Activated B cell treated with CpG ODN at 0.5 μM for 24 hours (primary cell): ENCODE measurements at regions not wholly inside any gene's neighbourhood (a gene's known extent, or its start where the extent isn't known, plus 50 kb on each side); places are given as distances from the start of the nearest gene placed in this dataset.

ENCODE experiments used
- ATAC-seq: fragments of 200-7000 bp; cut with Tn5 transposase; one replicate; pipeline ENCODE4 v1.10.0; 2021; ENCODE audit warnings: low read depth, mild to moderate bottlenecking, moderate library complexity
- CTCF ChIA-PET: fragments of 350-600 bp; sonication (Branson Sonifier 250); formaldehyde crosslinking; loops from one replicate; lab custom pipeline; 2021; ENCODE audit warnings: antibody characterized with exemption; lab: Charles Lee
- POLR2A ChIA-PET: fragments of 350-600 bp; sonication (Branson Sonifier 250); formaldehyde crosslinking; loops from one replicate; lab custom pipeline; 2021; ENCODE audit warnings: antibody characterized with exemption; lab: Charles Lee
- DNase-seq: peaks from one replicate; pipeline ENCODE4 v3.0.0; 2022
- H3K27ac Mint-ChIP-seq: one replicate; pipeline ENCODE4 v1.8.0; 2020; ENCODE audit warnings: mixed read lengths
- H3K27me3 Mint-ChIP-seq: one replicate; pipeline ENCODE4 v1.8.0; 2021; ENCODE audit warnings: mixed read lengths
- H3K36me3 Mint-ChIP-seq: one replicate; pipeline ENCODE4 v1.8.0; 2021; ENCODE audit warnings: low read depth, mixed read lengths
- H3K4me1 Mint-ChIP-seq: one replicate; pipeline ENCODE4 v1.8.0; 2021; ENCODE audit warnings: mixed read lengths
- H3K4me3 Mint-ChIP-seq: one replicate; pipeline ENCODE4 v1.8.0; 2020; ENCODE audit warnings: mild to moderate bottlenecking, mixed read lengths
- H3K9me3 Mint-ChIP-seq: one replicate; pipeline ENCODE4 v1.8.0; 2020; ENCODE audit warnings: mixed read lengths
- CTCF ChIP-seq: fragments of 200-600 bp; IDR thresholded peaks from one replicate; pipeline ENCODE4 v1.8.0; 2022; ENCODE audit warnings: antibody characterized with exemption, mild to moderate bottlenecking
- intact Hi-C: fragments of 100-400 bp; cut with micrococcal nuclease; formaldehyde crosslinking; loops from one replicate; pipeline ENCODE4 v1.15.1; 2024

GRCh38 chr10:21172930-21173801 is 276.1 kb upstream of the NEBL start:
- H3K27me3 Mint-ChIP-seq, result peaks cover 49% of the 10 kb centered on the region
- H3K9me3 Mint-ChIP-seq, result no peaks in the 10 kb centered on the region
- no peak for TF ChIP-seq CTCF
- intact Hi-C loops, result no loop called here
- H3K4me3 Mint-ChIP-seq, result no peak overlapping the region
- peaks cover 3% of the 10 kb centered on the region for H3K4me1 Mint-ChIP-seq
- no peak for DNase-seq
- ATAC-seq, result no peak
- H3K36me3 Mint-ChIP-seq, result no peaks in the 10 kb centered on the region
- no peak overlapping the region for H3K27ac Mint-ChIP-seq
- POLR2A ChIA-PET, result no interaction called here
- CTCF ChIA-PET, result no interaction called here

GRCh38 chr10:21172542-21172929 is 275.4 kb upstream of the NEBL start:
- DNase-seq (no peak), ATAC-seq (no peak)
- Mint-ChIP-seq H3K36me3 (no peaks in the 10 kb centered on the region), H3K4me3 (no peak overlapping the region), H3K4me1 (peaks cover 3% of the 10 kb centered on the region), H3K27me3 (peaks cover 45% of the 10 kb centered on the region), H3K27ac (no peak overlapping the region), H3K9me3 (no peaks in the 10 kb centered on the region)
- intact Hi-C loops, result no loop called here
- POLR2A ChIA-PET, result no interaction called here
- CTCF ChIA-PET, result no interaction called here
- TF ChIP-seq CTCF, result no peak

GRCh38 chr10:21171936-21172541 is 274.9 kb upstream of the NEBL start:
- Mint-ChIP-seq H3K4me3 (no peak overlapping the region), H3K27ac (no peak overlapping the region), H3K4me1 (peaks cover 3% of the 10 kb centered on the region), H3K36me3 (no peaks in the 10 kb centered on the region), H3K27me3 (peaks cover 45% of the 10 kb centered on the region), H3K9me3 (no peaks in the 10 kb centered on the region)
- ATAC-seq (no peak), DNase-seq (no peak)
- ChIA-PET CTCF (no interaction called here), POLR2A (no interaction called here)
- intact Hi-C loops, result no loop called here
- no peak for TF ChIP-seq CTCF

- Mint-ChIP-seq H3K36me3 (no peaks in the 10 kb centered on the region), H3K4me3 (no peak overlapping the region), H3K9me3 (no peaks in the 10 kb centered on the region), H3K27ac (no peak overlapping the region), H3K27me3 (peaks cover 42% of the 10 kb centered on the region), H3K4me1 (peaks cover 3% of the 10 kb centered on the region)
- POLR2A ChIA-PET, result no interaction called here
- intact Hi-C loops, result no loop called here
- no peak for TF ChIP-seq CTCF
- CTCF ChIA-PET, result no interaction called here
- DNase-seq (no peak), ATAC-seq (no peak)
Measured at GRCh38 chr10:21171197-21171935, 274.3 kb upstream of the NEBL start.

- POLR2A ChIA-PET, result no interaction called here
- no peak for TF ChIP-seq CTCF
Measured at GRCh38 chr10:21170216-21170615, 273.1 kb upstream of the NEBL start.

More at GRCh38 chr10:21170216-21170615, 273.1 kb upstream of the NEBL start:
- Mint-ChIP-seq H3K27me3 (peaks cover 32% of the 10 kb centered on the region), H3K4me1 (peaks cover 3% of the 10 kb centered on the region), H3K36me3 (no peaks in the 10 kb centered on the region), H3K9me3 (no peaks in the 10 kb centered on the region), H3K4me3 (no peak overlapping the region), H3K27ac (no peak overlapping the region)
- CTCF ChIA-PET, result no interaction called here
- intact Hi-C loops, result no loop called here
- ATAC-seq (no peak), DNase-seq (no peak)
